Parathyroid adenoma (tissue), 2 donors: ENCODE measurements at regions not wholly inside any gene's neighbourhood (a gene's known extent, or its start where the extent isn't known, plus 50 kb on each side); places are given as distances from the start of the nearest gene placed in this dataset.
"Not testable (repeated sequence)": the region's sequence is repeated elsewhere in the genome, so short reads cannot be mapped to it uniquely, and the experiment has no call there.

ENCODE experiments used
- H2AFZ ChIP-seq: fragments of 300-600 bp; sonication (generic); one replicate; pipeline ENCODE4 v1.7.0; 2017; ENCODE audit warnings: antibody characterized with exemption, mild to moderate bottlenecking
- H3K27ac ChIP-seq: fragments of 300-600 bp; sonication (generic); one replicate; pipeline ENCODE4 v1.7.0; 2017
- H3K27me3 ChIP-seq: fragments of 300-600 bp; sonication (generic); one replicate; pipeline ENCODE4 v1.7.0; 2017; ENCODE audit warnings: low read length; ENCODE audit not compliant: control insufficient read depth, insufficient read depth
- H3K36me3 ChIP-seq: fragments of 300-600 bp; sonication (generic); one replicate; pipeline ENCODE4 v1.7.0; 2017; ENCODE audit warnings: low read length; ENCODE audit not compliant: control insufficient read depth, insufficient read depth
- H3K4me1 ChIP-seq: fragments of 300-600 bp; sonication (generic); one replicate; pipeline ENCODE4 v1.7.0; 2017; ENCODE audit warnings: control low read depth
- H3K4me2 ChIP-seq: fragments of 300-600 bp; sonication (generic); one replicate; pipeline ENCODE4 v1.7.0; 2017; ENCODE audit warnings: low read length
- H3K4me3 ChIP-seq: fragments of 300-600 bp; sonication (generic); one replicate; pipeline ENCODE4 v1.7.0; 2017; ENCODE audit warnings: low read depth, low read length
- H3K79me2 ChIP-seq: fragments of 300-600 bp; sonication (generic); one replicate; pipeline ENCODE4 v1.7.0; 2017; ENCODE audit warnings: control low read depth
- H3K9ac ChIP-seq: fragments of 300-600 bp; sonication (generic); one replicate; pipeline ENCODE4 v1.7.0; 2017; ENCODE audit warnings: mild to moderate bottlenecking
- H3K9me3 ChIP-seq: fragments of 300-600 bp; sonication (generic); one replicate; pipeline ENCODE4 v1.7.0; 2017; ENCODE audit warnings: low read length; ENCODE audit not compliant: control insufficient read depth
- TF ChIP-seq, protein P1 (sequence below): fragments of 300-600 bp; sonication (generic); IDR thresholded peaks from one replicate; pipeline ENCODE4 v1.7.0; 2017; ENCODE audit warnings: antibody characterized with exemption, mild to moderate bottlenecking
- donor health status: primary hyperparathyroidism.

DNA sequence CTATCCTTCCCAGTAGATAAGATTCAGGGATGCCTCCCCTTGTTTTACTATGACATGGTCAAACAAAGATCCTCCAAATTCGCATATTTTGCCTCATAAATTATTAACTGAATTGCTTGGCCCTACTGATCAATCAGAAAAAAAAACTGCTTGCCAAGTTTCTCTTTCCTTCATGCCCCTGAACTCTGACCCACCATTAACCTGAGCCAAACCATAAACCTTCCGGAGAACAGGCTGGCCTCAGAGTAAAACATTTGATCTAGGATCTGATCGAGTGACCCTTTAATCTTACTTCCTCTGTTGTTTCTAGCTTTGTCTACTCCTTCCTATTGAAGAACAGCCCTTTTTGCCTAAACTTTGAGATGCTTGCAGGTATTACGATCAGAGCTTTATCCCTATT, 209.7 kb upstream of the FAM47A start:
- Histone ChIP-seq H3K9ac (no peak overlapping the region), H3K36me3 (no peaks in the 10 kb centered on the region), H3K79me2 (no peaks in the 10 kb centered on the region), H3K27ac (no peak overlapping the region), H3K4me2 (no peak overlapping the region), H3K4me3 (no peak overlapping the region), H3K9me3 (no peaks in the 10 kb centered on the region), H3K4me1 (no peaks in the 10 kb centered on the region), H2AFZ (no peak overlapping the region), H3K27me3 (no peaks in the 10 kb centered on the region)
- TF ChIP-seq, protein P1, sequence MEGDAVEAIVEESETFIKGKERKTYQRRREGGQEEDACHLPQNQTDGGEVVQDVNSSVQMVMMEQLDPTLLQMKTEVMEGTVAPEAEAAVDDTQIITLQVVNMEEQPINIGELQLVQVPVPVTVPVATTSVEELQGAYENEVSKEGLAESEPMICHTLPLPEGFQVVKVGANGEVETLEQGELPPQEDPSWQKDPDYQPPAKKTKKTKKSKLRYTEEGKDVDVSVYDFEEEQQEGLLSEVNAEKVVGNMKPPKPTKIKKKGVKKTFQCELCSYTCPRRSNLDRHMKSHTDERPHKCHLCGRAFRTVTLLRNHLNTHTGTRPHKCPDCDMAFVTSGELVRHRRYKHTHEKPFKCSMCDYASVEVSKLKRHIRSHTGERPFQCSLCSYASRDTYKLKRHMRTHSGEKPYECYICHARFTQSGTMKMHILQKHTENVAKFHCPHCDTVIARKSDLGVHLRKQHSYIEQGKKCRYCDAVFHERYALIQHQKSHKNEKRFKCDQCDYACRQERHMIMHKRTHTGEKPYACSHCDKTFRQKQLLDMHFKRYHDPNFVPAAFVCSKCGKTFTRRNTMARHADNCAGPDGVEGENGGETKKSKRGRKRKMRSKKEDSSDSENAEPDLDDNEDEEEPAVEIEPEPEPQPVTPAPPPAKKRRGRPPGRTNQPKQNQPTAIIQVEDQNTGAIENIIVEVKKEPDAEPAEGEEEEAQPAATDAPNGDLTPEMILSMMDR = no peak

DNA sequence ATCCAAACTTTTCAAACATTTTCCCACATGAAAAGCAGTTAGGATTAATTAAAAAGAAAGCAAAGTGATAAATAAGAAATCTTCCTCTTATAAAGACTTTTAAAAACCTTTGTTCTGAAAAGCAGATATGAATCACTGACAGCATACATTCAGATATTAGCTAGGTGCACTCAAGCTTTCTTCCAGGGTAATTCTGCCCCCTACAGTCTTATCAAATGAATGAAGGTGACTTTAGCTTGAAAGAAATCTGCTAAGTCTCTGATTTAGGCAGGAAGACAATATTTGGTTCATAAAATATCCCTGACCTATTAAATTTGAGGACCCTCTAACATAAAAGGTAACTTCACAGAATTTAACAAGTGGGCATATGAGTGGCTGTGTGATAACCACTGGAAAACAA, 209.1 kb upstream of the FAM47A start:
- Histone ChIP-seq H3K9ac (no peak overlapping the region), H3K27me3 (no peaks in the 10 kb centered on the region), H2AFZ (no peak overlapping the region), H3K79me2 (no peaks in the 10 kb centered on the region), H3K36me3 (no peaks in the 10 kb centered on the region), H3K4me1 (no peaks in the 10 kb centered on the region), H3K4me2 (no peak overlapping the region), H3K9me3 (no peaks in the 10 kb centered on the region), H3K4me3 (peak overlapping the region; percentile 2), H3K27ac (no peak overlapping the region)
- TF ChIP-seq, protein P1 = no peak

DNA sequence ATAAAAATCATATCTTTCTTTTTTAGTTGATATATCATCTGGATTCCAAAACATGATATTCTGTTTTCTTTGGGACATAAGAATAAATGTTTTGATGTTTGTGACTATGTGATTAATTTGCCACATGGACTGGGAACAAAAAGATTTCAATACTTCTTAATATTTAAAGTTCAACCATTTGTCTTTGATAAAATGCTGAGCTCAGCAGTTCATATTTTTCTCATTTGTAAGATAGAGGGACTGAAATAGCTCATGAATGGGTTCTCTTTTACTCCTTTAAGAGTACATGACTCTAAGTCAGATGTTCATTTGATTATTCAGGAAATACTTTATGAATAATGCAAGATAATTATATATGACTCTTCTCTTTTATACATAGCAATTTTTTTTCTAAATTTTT, 205.9 kb upstream of the FAM47A start:
- no peaks in the 10 kb centered on the region for H3K36me3 ChIP-seq
- H3K27ac ChIP-seq = no peak overlapping the region
- no peaks in the 10 kb centered on the region for H3K9me3 ChIP-seq
- no peak overlapping the region for H2AFZ ChIP-seq
- no peak overlapping the region for H3K4me3 ChIP-seq
- no peak overlapping the region for H3K4me2 ChIP-seq
- no peaks in the 10 kb centered on the region for H3K79me2 ChIP-seq
- no peak overlapping the region for H3K9ac ChIP-seq
- H3K27me3 ChIP-seq = no peaks in the 10 kb centered on the region
- no peaks in the 10 kb centered on the region for H3K4me1 ChIP-seq
- TF ChIP-seq, protein P1 = no peak

DNA sequence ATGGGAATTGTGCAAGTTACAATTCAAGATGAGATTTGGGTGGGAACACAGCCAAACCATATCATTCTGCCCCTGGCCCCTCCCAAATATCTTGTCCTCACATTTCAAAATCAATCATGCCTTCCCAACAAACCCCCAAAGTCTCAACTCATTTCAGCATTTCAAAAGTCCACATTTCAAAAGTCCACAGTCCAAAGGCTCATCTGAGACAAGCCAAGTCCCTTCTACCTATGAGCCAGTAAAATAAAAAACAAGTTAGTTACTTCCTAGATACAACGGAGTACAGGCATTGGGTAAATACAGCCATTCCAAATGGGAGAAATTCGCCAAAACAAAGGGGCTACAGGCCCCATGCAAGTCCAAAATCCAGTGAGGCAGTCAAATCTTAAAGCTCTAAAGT, 203.3 kb upstream of the FAM47A start:
- not testable (repeated sequence) for H3K79me2 ChIP-seq, H3K4me3 ChIP-seq, H2AFZ ChIP-seq, H3K9ac ChIP-seq, H3K27ac ChIP-seq, H3K4me1 ChIP-seq, H3K9me3 ChIP-seq, H3K27me3 ChIP-seq, H3K36me3 ChIP-seq, H3K4me2 ChIP-seq

DNA sequence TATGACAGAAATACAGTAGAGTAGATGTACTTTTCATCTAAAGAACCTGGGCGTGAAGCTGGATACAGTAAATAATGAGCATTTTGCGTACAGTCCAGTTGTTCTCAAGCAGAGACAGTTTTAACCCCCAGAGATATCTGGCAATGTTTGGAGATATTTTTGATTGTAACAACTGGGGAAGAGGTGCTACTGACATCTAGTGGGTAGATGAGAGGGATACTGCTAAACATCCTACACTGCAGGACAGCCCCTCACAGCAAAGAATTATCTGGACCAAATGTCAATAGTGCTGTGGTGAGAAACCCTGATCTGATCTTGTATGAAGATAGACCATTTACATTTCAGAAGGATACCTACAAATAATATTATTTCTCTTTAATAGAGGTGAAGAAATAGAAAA, 200.2 kb upstream of the FAM47A start:
- no peaks in the 10 kb centered on the region for H3K36me3 ChIP-seq
- no peak overlapping the region for H3K27ac ChIP-seq
- H3K9ac ChIP-seq = no peak overlapping the region
- no peaks in the 10 kb centered on the region for H3K4me1 ChIP-seq
- TF ChIP-seq, protein P1 = no peak
- no peaks in the 10 kb centered on the region for H3K9me3 ChIP-seq
- no peaks in the 10 kb centered on the region for H3K27me3 ChIP-seq
- peak overlapping the region; percentile 22 for H3K4me2 ChIP-seq
- H3K79me2 ChIP-seq = no peaks in the 10 kb centered on the region
- no peak overlapping the region for H3K4me3 ChIP-seq
- no peak overlapping the region for H2AFZ ChIP-seq
